Umbilical cord (tissue), 1 donor: ENCODE measurements at regions not wholly inside any gene's neighbourhood (a gene's known extent, or its start where the extent isn't known, plus 50 kb on each side); places are given as distances from the start of the nearest gene placed in this dataset.

Experiments
- DNase-seq: peaks from one replicate; pipeline ENCODE4 v3.0.0-alpha.2; 2015; ENCODE audit warnings: low spot score

DNA sequence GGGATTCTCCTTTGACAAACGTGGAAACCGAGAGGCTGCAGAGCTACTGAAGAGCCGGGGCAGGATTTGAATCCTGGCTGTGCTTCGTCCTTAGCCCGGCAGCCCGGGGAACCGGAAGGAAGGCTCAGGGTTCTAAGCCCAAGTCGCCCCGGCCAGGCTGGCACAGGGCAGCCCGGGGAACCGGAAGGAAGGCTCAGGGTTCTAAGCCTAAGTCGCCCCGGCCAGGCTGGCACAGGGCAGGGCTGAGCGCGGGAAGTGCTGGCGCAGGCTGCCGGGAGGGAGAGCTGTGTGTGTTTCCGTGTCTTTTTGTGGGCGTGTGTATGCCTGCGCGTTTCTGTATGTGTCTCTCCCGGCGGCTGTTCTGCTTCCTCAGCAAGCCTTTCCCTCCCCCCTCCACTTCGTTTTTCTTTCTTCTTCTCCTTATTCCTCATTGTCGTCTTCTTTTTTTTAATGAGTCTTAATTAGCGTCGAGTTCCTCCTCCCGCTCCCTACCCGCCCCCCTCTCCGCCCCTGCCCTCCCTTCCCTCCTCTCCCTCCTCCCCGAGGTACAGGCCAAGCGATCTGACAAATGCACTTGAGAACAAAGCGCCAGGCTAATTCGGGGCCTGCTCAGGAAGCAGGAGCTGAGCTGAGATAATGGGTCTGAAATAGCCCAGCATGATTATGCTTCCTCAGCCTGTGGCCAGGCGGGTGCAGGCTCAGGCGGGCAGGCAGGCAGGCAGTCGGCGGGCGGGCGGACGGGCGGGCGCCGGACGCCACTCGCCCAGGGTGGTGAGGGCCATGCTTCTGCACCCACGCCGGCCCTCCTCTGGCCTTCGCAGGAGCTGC, 65.9 kb downstream of the EFNB1 start:
- peak; percentile 74 for DNase-seq

DNA sequence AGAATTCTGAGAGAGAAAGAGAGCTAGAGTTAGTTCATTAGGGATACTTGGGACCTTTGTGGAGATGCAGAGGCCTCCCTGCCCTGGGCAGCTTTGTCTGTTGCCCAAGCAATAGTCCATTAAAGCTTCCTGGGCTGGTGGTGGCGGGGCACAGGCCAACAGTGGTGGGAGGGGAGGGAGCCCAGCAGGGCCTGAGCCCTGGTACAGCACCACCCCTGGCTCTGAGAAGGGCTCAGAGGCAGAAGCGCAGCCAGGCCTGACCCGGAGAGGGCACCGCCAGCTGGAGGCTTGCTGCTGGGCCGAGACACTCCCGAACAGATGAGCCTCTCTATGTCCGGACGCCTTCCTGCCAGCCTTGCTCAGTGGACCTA, 65.3 kb downstream of the EFNB1 start:
- no peak for DNase-seq

DNA sequence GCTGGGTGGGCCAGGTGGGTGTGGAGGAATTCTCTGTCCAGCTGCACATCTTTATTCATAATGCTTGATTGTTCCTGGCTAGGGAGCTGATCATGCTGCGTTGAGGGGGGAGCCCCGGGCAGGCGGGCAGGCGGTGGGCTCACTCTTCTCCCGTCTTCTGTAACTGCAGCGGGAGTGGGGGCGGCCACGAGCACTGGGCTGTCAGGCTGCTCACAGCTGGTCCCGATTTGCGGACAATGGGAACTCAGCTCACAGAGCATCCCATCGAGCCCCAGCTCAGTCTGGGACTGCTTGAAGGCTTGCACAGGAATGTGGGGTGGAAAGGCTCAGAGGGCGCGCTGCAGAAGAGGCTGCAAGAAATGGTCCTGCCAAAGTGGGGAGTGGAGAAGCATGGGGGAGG, 63.8 kb downstream of the EFNB1 start:
- DNase-seq: no peak

DNA sequence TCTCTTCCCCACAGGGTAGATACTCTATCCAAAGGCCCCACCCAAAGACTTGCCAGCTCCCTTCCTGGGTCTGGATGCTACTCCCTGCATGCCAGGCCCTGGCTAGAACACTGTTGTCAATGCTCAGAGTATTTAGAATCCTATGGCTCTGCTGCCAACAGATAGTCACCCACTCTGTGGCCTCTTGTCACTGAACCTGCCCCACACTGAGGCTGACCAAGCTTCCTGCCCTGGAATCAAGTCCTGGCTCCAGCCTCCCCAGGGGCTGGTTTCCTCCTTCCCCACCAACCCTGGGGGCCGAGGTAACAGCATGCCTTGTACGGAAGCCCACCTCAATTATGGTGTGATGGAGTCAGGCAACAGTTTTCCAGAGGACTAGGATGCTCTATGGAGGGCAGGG, 63.3 kb downstream of the EFNB1 start:
- DNase-seq: no peak
